Endothelial cell of umbilical vein (primary cell): ENCODE measurements at regions not wholly inside any gene's neighbourhood (a gene's known extent, or its start where the extent isn't known, plus 50 kb on each side); places are given as distances from the start of the nearest gene placed in this dataset.

Experiments used
- BruUV-seq: library from RNA; stranded (reverse); fragments of 400-500 nt; replicated peaks from 2 replicates; lab custom pipeline; 2021; lab: Mats Ljungman, UMichigan
- CTCF ChIA-PET: fragments of 300-600, 350-600 bp; sonication (Branson Sonifier 250); formaldehyde crosslinking; loops from one replicate; lab custom pipeline; 2021; ENCODE audit warnings: antibody characterized with exemption, inconsistent platforms; lab: Charles Lee
- POLR2A ChIA-PET: fragments of 300-600, 350-600 bp; sonication (Branson Sonifier 250); formaldehyde crosslinking; loops from one replicate; lab custom pipeline; 2021; ENCODE audit warnings: antibody characterized with exemption, inconsistent platforms; lab: Charles Lee
- DNase-seq: peaks from one replicate; pipeline ENCODE4 v3.0.0-alpha.2; 2011; ENCODE audit warnings: low read depth, low spot score
- FAIRE-seq: peaks from 2 replicates; lab custom pipeline; 2011; peaks lifted over from hg19 to GRCh38; lab: Jason Lieb, UNC
- H2AFZ ChIP-seq: 2 replicates; pipeline ENCODE4 v1.6.0; 2012; ENCODE audit warnings: low read depth, low read length, control low read depth, inconsistent platforms
- H3K27ac ChIP-seq: 2 replicates; pipeline ENCODE4 v1.5.1; 2011; ENCODE audit warnings: low read depth, mild to moderate bottlenecking, control low read depth, low read length, moderate library complexity; ENCODE audit not compliant: insufficient read depth
- H3K27me3 ChIP-seq, 2 experiments: 2 replicates each; pipeline versions ENCODE4 v1.6.0 to v1.6.1; 2011; ENCODE audit warnings: low read length in 2 of 2, mixed read lengths in 1 of 2; ENCODE audit not compliant: control insufficient read depth in 2 of 2, insufficient read depth in 2 of 2
- H3K36me3 ChIP-seq, 2 experiments: 2 replicates in 1 of 2; 3 replicates in 1 of 2; pipeline ENCODE4 v1.5.1; 2011; ENCODE audit warnings: low read length in 2 of 2, mild to moderate bottlenecking in 1 of 2, moderate library complexity in 1 of 2; ENCODE audit not compliant: control insufficient read depth in 2 of 2, insufficient read depth in 2 of 2; ENCODE audit errors: extremely low read depth in 1 of 2
- H3K4me1 ChIP-seq: 3 replicates; pipeline ENCODE4 v1.5.1; 2011; ENCODE audit warnings: mild to moderate bottlenecking, low read length; ENCODE audit not compliant: control insufficient read depth, insufficient read depth; ENCODE audit errors: extremely low read depth
- H3K4me2 ChIP-seq: 2 replicates; pipeline ENCODE4 v1.6.1; 2011; ENCODE audit warnings: low read length, control low read depth, mixed read lengths; ENCODE audit not compliant: insufficient read depth
- H3K4me3 ChIP-seq, 3 experiments: fragments of 200-600 bp in 1 of 3; sonication (generic), shearing (Covaris generic) in 1 of 3; replicated peaks in 1 of 3; 2 replicates each; pipeline ENCODE4 v1.5.1; 2011 to 2016; ENCODE audit warnings: control low read depth in 3 of 3, low read length in 3 of 3, mild to moderate bottlenecking in 2 of 3, inconsistent platforms in 1 of 3, low read depth in 1 of 3, moderate library complexity in 1 of 3; ENCODE audit not compliant: insufficient read depth in 1 of 3
- H3K79me2 ChIP-seq: 2 replicates; pipeline ENCODE4 v1.6.0; 2012; ENCODE audit warnings: low read length, inconsistent platforms; ENCODE audit not compliant: control insufficient read depth, insufficient read depth
- H3K9ac ChIP-seq: replicated peaks from 2 replicates; pipeline ENCODE3; 2011; ENCODE audit warnings: low read length, control low read depth; ENCODE audit not compliant: insufficient read depth; ENCODE audit errors: extremely low read depth
- H3K9me1 ChIP-seq: replicated peaks from 3 replicates; pipeline ENCODE4 v1.6.0; 2011; ENCODE audit warnings: mild to moderate bottlenecking, low read length; ENCODE audit not compliant: control insufficient read depth, insufficient read depth; ENCODE audit errors: extremely low read depth
- H3K9me3 ChIP-seq: replicated peaks from 2 replicates; pipeline ENCODE4 v1.5.1; 2012; ENCODE audit warnings: low read length, inconsistent platforms; ENCODE audit not compliant: control insufficient read depth, insufficient read depth
- H4K20me1 ChIP-seq: replicated peaks from 2 replicates; pipeline ENCODE3; 2011; ENCODE audit warnings: mild to moderate bottlenecking, low read length; ENCODE audit not compliant: control insufficient read depth, insufficient read depth; ENCODE audit errors: extremely low read depth
- EZH2 ChIP-seq: IDR thresholded peaks from 2 replicates; pipeline ENCODE4 v1.6.1; 2012; ENCODE audit warnings: borderline replicate concordance, low read depth, mild to moderate bottlenecking, moderate library complexity, low read length, inconsistent platforms; ENCODE audit not compliant: severe bottlenecking
- FOS ChIP-seq: IDR thresholded peaks from 2 replicates; pipeline ENCODE4 v1.6.1; 2011; ENCODE audit warnings: mild to moderate bottlenecking, low read length, moderate library complexity, borderline replicate concordance; ENCODE audit not compliant: insufficient read depth
- GATA2 ChIP-seq: IDR thresholded peaks from 2 replicates; pipeline ENCODE4 v1.7.0; 2011; ENCODE audit warnings: low read depth, mild to moderate bottlenecking, moderate library complexity, mixed read lengths, low read length; ENCODE audit not compliant: insufficient read length, insufficient read depth
- JUN ChIP-seq: IDR thresholded peaks from 2 replicates; pipeline ENCODE4 v1.6.1; 2011; ENCODE audit warnings: borderline replicate concordance, low read depth; ENCODE audit not compliant: insufficient read length, insufficient read depth
- POLR2AphosphoS5 ChIP-seq: IDR thresholded peaks from 2 replicates; pipeline ENCODE4 v1.6.1; 2012; ENCODE audit warnings: low read depth, mild to moderate bottlenecking, control low read depth, low read length, moderate library complexity; ENCODE audit not compliant: insufficient read depth
- dilution Hi-C: fragments of 300-500 bp; cut with MboI; formaldehyde crosslinking; loops from one replicate; pipeline ENCODE4 v1.15.0; 2019; ENCODE audit warnings: low sequenced_read_pairs; ENCODE audit not compliant: extremely low pct_ligation_motif_present
- intact Hi-C: fragments of 100-400 bp; cut with micrococcal nuclease; formaldehyde crosslinking; loops from one replicate; pipeline ENCODE4 v1.10.0; 2022
- TF ChIP-seq, protein P1 (sequence below): IDR thresholded peaks from 2 replicates; pipeline ENCODE4 v1.6.1; 2011; ENCODE audit not compliant: insufficient read depth, insufficient read length

DNA sequence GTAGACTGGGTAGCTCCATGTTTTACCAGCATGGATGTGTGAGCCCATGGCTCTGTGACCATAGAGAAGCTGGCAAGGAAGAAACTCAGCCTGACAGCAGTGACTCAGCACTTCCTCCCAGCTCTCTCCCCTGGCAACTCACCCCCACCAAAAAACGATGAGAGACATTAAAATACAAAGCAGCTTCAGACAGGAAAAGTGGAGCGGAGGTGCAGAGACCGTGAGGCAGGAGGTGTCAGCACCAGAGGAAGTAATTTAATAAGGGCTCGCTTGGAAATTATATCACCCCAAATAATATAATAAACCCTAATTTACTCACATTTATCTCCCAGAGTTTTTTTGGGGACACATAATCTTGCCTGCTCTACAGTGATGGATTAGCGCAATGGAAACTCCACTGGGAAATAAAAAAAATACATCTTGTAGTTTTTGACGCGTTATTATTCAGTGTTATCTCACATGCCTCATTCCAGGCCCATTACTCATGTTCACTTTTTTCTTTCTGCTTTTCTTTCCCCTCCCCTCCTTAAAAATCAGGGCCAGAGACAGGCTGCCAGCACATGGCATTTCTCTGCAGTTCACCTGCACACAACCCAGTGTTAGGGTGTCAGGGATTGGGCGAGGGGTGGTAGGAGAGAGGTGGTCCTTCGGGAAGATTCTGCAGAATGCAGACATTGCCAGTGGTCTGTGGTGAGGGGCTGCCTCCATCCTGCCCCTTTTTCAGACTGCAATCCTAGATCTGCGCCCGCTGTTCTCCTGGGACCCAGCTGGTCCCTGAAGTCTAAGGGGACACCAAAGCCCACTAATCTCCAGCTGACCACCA lies 170.8 kb downstream of the BUD13 start:
- H3K4me1 ChIP-seq = peaks cover 17% of the 10 kb centered on the region
- peak overlapping the region; percentile 2 for H3K9ac ChIP-seq
- DNase-seq (peak; percentile 53), FAIRE-seq (peak; percentile 86)
- ChIA-PET CTCF (interaction anchor here (0.8 to 1.6 kb wide), 4 partner anchors 43 to 90 kb away, joined by 3 to 8 read pairs (median 4); no protein-coding TSS in a partner anchor), POLR2A (interaction anchor here (0.6 kb wide), 1 partner anchor 44 kb away, joined by 8 read pairs; no protein-coding TSS in a partner anchor)
- no peaks in the 10 kb centered on the region for H3K9me3 ChIP-seq
- H3K79me2 ChIP-seq = no peaks in the 10 kb centered on the region
- TF ChIP-seq FOS (peak; percentile 78), POLR2AphosphoS5 (no peak), JUN (peak; percentile 48), GATA2 (peak; percentile 67), EZH2 (no peak)
- TF ChIP-seq, protein P1, sequence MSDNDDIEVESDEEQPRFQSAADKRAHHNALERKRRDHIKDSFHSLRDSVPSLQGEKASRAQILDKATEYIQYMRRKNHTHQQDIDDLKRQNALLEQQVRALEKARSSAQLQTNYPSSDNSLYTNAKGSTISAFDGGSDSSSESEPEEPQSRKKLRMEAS = no peak
- H3K4me3 ChIP-seq = no peak overlapping the region
- dilution Hi-C loops (no loop called here), intact Hi-C loops (loop anchor here (1.0 kb wide), 1 partner anchor 44 kb away; no protein-coding TSS in a partner anchor)
- peak overlapping the region; percentile 48 for H3K27ac ChIP-seq
- BruUV-seq = no TSS peak
- H3K9me1 ChIP-seq = no peaks in the 10 kb centered on the region
- peak overlapping the region; percentile 45 for H3K4me2 ChIP-seq
- H3K27me3 ChIP-seq = no peaks in the 10 kb centered on the region
- H3K36me3 ChIP-seq = no peaks in the 10 kb centered on the region
- H2AFZ ChIP-seq = peak overlapping the region; percentile 9
- H4K20me1 ChIP-seq = no peaks in the 10 kb centered on the region
